ENCODE measurements at regions not wholly inside any gene's neighbourhood (a gene's known extent, or its start where the extent isn't known, plus 50 kb on each side); places are given as distances from the start of the nearest gene placed in this dataset.

DNA sequence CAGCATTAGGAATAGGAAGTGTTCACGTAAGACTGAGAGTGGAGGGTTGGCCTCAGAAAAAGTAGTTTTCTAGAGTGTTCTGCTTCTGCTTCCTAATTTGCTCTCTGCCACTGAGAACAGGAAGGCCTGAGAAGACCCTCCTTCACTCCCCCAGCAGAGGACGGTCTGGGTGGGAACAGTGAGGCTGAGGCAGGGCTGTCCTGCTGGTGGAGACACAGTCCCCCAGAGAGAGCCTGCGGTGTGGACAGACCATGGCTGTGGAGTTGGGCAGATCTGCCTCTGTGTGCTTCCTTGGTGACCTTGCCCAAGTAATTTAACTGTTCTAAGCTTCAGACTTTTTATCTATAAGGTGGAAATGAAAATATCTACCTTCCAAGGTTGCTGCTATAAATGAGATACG is 182.3 kb downstream of the DACT1 start:
- H3K4me3 Mint-ChIP-seq, result no peak overlapping the region
- WGBS (ENCODE audit: insufficient coverage), result 80% methylated on average over 1 of the region's 4 CpGs
- TF ChIP-seq, protein P1, sequence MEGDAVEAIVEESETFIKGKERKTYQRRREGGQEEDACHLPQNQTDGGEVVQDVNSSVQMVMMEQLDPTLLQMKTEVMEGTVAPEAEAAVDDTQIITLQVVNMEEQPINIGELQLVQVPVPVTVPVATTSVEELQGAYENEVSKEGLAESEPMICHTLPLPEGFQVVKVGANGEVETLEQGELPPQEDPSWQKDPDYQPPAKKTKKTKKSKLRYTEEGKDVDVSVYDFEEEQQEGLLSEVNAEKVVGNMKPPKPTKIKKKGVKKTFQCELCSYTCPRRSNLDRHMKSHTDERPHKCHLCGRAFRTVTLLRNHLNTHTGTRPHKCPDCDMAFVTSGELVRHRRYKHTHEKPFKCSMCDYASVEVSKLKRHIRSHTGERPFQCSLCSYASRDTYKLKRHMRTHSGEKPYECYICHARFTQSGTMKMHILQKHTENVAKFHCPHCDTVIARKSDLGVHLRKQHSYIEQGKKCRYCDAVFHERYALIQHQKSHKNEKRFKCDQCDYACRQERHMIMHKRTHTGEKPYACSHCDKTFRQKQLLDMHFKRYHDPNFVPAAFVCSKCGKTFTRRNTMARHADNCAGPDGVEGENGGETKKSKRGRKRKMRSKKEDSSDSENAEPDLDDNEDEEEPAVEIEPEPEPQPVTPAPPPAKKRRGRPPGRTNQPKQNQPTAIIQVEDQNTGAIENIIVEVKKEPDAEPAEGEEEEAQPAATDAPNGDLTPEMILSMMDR (IDR thresholded peaks at IDR 0.05), result no peak
- TF ChIP-seq EZH2 (IDR thresholded peaks at IDR 0.05; ENCODE audit: borderline replicate concordance, insufficient read depth, low read depth, low read length, poor library complexity, severe bottlenecking), result no peak

GRCh38 chr14:58821421-58821820 is 183.7 kb downstream of the DACT1 start:
- DNase-seq (no peak), ATAC-seq (ENCODE audit: low read depth) (no peak)
- Mint-ChIP-seq H3K4me1 (no peaks in the 10 kb centered on the region), H3K4me3 (no peak overlapping the region), H3K27ac (no peak overlapping the region), H3K9me3 (ENCODE audit: insufficient read depth) (no peaks in the 10 kb centered on the region), H3K27me3 (no peaks in the 10 kb centered on the region)
- intact Hi-C loops (cut with micrococcal nuclease), result no loop called here
- Histone ChIP-seq H3K9ac (ENCODE audit: low read length) (no peak overlapping the region), H3K4me3 (ENCODE audit: control extremely low read depth in 1 of 5, extremely low read depth in 1 of 5, insufficient read depth in 1 of 5, low read depth in 2 of 5, low read length in 4 of 5) (no peak overlapping the region), H3K79me2 (ENCODE audit: control insufficient read depth, insufficient read depth, low read length) (no peaks in the 10 kb centered on the region), H3K4me1 (ENCODE audit: control insufficient read depth in 2 of 2, insufficient read depth in 2 of 2, low read length in 2 of 2) (no peaks in the 10 kb centered on the region), H4K20me1 (ENCODE audit: control insufficient read depth, insufficient read depth, low read length, poor library complexity, severe bottlenecking) (no peaks in the 10 kb centered on the region), H3K27me3 (replicated peaks in 1 of 4; ENCODE audit: control extremely low read depth in 1 of 4, control insufficient read depth in 3 of 4, insufficient read depth in 4 of 4, low read length in 3 of 4) (no peaks in the 10 kb centered on the region), H3K9me3 (ENCODE audit: control extremely low read depth in 1 of 3, control insufficient read depth in 2 of 3, insufficient read depth in 1 of 3, low read length in 2 of 3) (no peaks in the 10 kb centered on the region), H3K36me3 (replicated peaks in 1 of 2; ENCODE audit: control extremely low read depth in 1 of 2, control insufficient read depth in 1 of 2, extremely low read depth in 1 of 2, insufficient read depth in 2 of 2, low read length in 1 of 2) (no peaks in the 10 kb centered on the region), H2AFZ (ENCODE audit: insufficient read depth, low read depth, low read length, poor library complexity, severe bottlenecking) (no peak overlapping the region), H3K4me2 (replicated peaks; ENCODE audit: low read depth, low read length, poor library complexity, severe bottlenecking) (no peak overlapping the region), H3K27ac (ENCODE audit: low read length in 2 of 2) (no peak overlapping the region)
- TF ChIP-seq EZH2 (IDR thresholded peaks at IDR 0.05; ENCODE audit: borderline replicate concordance, insufficient read depth, low read depth, low read length, poor library complexity, severe bottlenecking), result no peak
- TF ChIP-seq, protein P1 (IDR thresholded peaks at IDR 0.05), result no peak
- ChIA-PET POLR2A (no interaction called here), CTCF (no interaction called here)
- WGBS (ENCODE audit: insufficient coverage), result 95% methylated on average over 2 of the region's 3 CpGs

More for the DNA sequence above, 182.3 kb downstream of the DACT1 start:
- Histone ChIP-seq H3K36me3 (replicated peaks in 1 of 2; ENCODE audit: control extremely low read depth in 1 of 2, control insufficient read depth in 1 of 2, extremely low read depth in 1 of 2, insufficient read depth in 2 of 2, low read length in 1 of 2) (no peaks in the 10 kb centered on the region), H2AFZ (ENCODE audit: insufficient read depth, low read depth, low read length, poor library complexity, severe bottlenecking) (no peak overlapping the region), H3K4me1 (ENCODE audit: control insufficient read depth in 2 of 2, insufficient read depth in 2 of 2, low read length in 2 of 2) (no peaks in the 10 kb centered on the region), H3K27ac (ENCODE audit: low read length in 2 of 2) (no peak overlapping the region), H4K20me1 (ENCODE audit: control insufficient read depth, insufficient read depth, low read length, poor library complexity, severe bottlenecking) (no peaks in the 10 kb centered on the region), H3K79me2 (ENCODE audit: control insufficient read depth, insufficient read depth, low read length) (no peaks in the 10 kb centered on the region), H3K4me2 (replicated peaks; ENCODE audit: low read depth, low read length, poor library complexity, severe bottlenecking) (no peak overlapping the region), H3K4me3 (ENCODE audit: control extremely low read depth in 1 of 5, extremely low read depth in 1 of 5, insufficient read depth in 1 of 5, low read depth in 2 of 5, low read length in 4 of 5) (no peak overlapping the region), H3K9me3 (ENCODE audit: control extremely low read depth in 1 of 3, control insufficient read depth in 2 of 3, insufficient read depth in 1 of 3, low read length in 2 of 3) (no peaks in the 10 kb centered on the region), H3K9ac (ENCODE audit: low read length) (no peak overlapping the region), H3K27me3 (replicated peaks in 1 of 4; ENCODE audit: control extremely low read depth in 1 of 4, control insufficient read depth in 3 of 4, insufficient read depth in 4 of 4, low read length in 3 of 4) (no peaks in the 10 kb centered on the region)
- intact Hi-C loops (cut with micrococcal nuclease), result no loop called here
- ChIA-PET CTCF (no interaction called here), POLR2A (no interaction called here)
- no peaks in the 10 kb centered on the region for H3K9me3 Mint-ChIP-seq (ENCODE audit: insufficient read depth)
- H3K27ac Mint-ChIP-seq, result no peak overlapping the region
- ATAC-seq (ENCODE audit: low read depth), result no peak
- no peaks in the 10 kb centered on the region for H3K27me3 Mint-ChIP-seq
- no peak for DNase-seq
- no peaks in the 10 kb centered on the region for H3K4me1 Mint-ChIP-seq

All from B cell (primary cell).